ENCODE measurements at regions not wholly inside any gene's neighbourhood (a gene's known extent, or its start where the extent isn't known, plus 50 kb on each side); places are given as distances from the start of the nearest gene placed in this dataset.
"Not testable (repeated sequence)": the region's sequence is repeated elsewhere in the genome, so short reads cannot be mapped to it uniquely, and the experiment has no call there.

DNA sequence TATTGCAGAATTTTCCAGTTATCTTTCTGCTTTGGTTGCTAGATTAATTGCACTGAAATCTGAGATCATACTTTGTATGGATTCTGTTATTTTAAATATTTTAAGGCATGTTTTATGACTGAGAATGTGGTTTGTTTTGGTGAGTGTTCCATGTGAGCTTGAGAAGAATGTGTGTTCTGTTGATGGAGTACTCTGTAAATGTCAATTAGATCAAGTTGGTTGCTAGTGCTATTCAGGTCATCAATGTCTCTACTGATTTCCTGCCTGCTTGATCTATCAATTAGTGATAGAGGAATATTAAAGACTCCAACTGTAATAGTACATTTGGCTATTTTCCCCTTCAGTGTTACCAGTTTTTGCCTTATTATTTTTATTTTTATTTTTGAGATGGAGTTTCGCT lies 64.3 kb upstream of the SHANK2 start:
- H3K4me1 ChIP-seq (ENCODE audit: insufficient read depth, low read length, poor library complexity, severe bottlenecking) = no peaks in the 10 kb centered on the region
- CTCF ChIA-PET = no interaction called here
- intact Hi-C loops (cut with micrococcal nuclease; ENCODE audit: unreplicated experiment) = no loop called here
- H3K27ac ChIP-seq (ENCODE audit: low read depth, low read length, poor library complexity, severe bottlenecking) = no peak overlapping the region
- DNase-seq (ENCODE audit: low spot score) = no peak
- TF ChIP-seq EZH2 (IDR thresholded peaks at IDR 0.05; ENCODE audit: borderline replicate concordance, low read depth, low read length, poor library complexity, severe bottlenecking) = no peak
- TF ChIP-seq, protein P1, sequence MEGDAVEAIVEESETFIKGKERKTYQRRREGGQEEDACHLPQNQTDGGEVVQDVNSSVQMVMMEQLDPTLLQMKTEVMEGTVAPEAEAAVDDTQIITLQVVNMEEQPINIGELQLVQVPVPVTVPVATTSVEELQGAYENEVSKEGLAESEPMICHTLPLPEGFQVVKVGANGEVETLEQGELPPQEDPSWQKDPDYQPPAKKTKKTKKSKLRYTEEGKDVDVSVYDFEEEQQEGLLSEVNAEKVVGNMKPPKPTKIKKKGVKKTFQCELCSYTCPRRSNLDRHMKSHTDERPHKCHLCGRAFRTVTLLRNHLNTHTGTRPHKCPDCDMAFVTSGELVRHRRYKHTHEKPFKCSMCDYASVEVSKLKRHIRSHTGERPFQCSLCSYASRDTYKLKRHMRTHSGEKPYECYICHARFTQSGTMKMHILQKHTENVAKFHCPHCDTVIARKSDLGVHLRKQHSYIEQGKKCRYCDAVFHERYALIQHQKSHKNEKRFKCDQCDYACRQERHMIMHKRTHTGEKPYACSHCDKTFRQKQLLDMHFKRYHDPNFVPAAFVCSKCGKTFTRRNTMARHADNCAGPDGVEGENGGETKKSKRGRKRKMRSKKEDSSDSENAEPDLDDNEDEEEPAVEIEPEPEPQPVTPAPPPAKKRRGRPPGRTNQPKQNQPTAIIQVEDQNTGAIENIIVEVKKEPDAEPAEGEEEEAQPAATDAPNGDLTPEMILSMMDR (conservative IDR thresholded peaks at IDR 0.05; ENCODE audit: low read depth, low read length) = no peak
- no TSS peak for BruUV-seq (replicated peaks)
- H3K9me3 ChIP-seq (ENCODE audit: low read depth, low read length, poor library complexity, severe bottlenecking) = peaks cover 15% of the 10 kb centered on the region
- peaks cover 6% of the 10 kb centered on the region for H3K27me3 ChIP-seq (replicated peaks; ENCODE audit: insufficient read depth, low read depth, low read length, poor library complexity)
- H3K36me3 ChIP-seq (ENCODE audit: insufficient read depth, low read length, poor library complexity, severe bottlenecking) = no peaks in the 10 kb centered on the region
- POLR2A ChIA-PET (ENCODE audit: low non-redundant PET) = no interaction called here
- H3K4me3 ChIP-seq (ENCODE audit: low read depth, low read length, poor library complexity, severe bottlenecking) = no peak overlapping the region

DNA sequence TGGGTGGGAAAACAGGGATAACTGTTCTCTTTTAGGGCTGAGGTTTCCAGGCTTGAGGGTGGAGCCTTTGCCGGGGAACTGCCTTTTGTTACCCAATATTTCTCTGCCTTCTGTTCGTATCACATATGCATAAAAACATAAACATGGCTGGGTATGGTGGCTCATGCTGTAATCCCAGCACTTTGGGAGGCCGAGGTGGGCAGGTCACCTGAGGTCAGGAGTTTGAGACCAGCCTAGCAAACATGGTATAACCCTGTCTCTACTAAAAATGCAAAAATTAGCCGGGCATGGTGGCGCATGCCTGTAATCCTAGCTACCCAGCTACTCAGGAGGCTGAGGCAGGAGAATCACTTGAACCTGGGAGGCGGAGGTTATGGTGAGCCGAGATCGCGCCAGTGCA lies 60.2 kb upstream of the SHANK2 start:
- CTCF ChIA-PET; intact Hi-C loops (cut with micrococcal nuclease; ENCODE audit: unreplicated experiment); H3K4me3 ChIP-seq (ENCODE audit: low read depth, low read length, poor library complexity, severe bottlenecking); POLR2A ChIA-PET (ENCODE audit: low non-redundant PET); BruUV-seq (replicated peaks); H3K27me3 ChIP-seq (replicated peaks; ENCODE audit: insufficient read depth, low read depth, low read length, poor library complexity); H3K36me3 ChIP-seq (ENCODE audit: insufficient read depth, low read length, poor library complexity, severe bottlenecking); H3K27ac ChIP-seq (ENCODE audit: low read depth, low read length, poor library complexity, severe bottlenecking); H3K4me1 ChIP-seq (ENCODE audit: insufficient read depth, low read length, poor library complexity, severe bottlenecking); DNase-seq (ENCODE audit: low spot score): not testable (repeated sequence)
- peaks cover 15% of the 10 kb centered on the region for H3K9me3 ChIP-seq (ENCODE audit: low read depth, low read length, poor library complexity, severe bottlenecking)

DNA sequence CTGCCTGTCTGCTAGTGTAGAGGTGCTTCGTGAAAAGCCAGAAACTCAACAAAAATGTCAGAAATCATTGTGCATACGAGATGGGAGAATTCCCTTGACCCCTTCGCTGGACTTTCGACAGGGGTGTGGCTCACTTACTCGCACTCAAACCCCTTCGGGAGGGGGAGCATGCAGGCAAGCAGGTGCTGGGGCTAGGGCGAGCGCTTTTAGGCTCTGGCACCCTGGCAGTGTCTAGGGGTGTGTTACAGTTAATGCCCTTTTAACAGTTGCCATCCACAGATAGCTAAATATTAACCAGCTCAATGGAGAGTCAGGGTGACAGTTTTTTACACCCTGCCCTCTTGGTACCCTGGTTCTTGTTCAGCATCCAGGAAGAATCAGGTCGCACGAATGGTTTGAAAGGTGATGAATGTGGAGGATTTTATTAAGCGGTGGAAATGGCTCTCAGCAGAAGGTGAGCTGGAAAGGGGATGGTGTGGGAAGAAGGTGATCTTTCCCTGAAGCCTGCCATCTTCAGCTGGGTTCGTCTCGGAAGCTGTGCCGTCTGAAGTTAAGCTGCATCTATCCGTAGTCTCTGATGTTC lies 59.6 kb upstream of the SHANK2 start:
- BruUV-seq (replicated peaks) = no TSS peak
- TF ChIP-seq, protein P1 (conservative IDR thresholded peaks at IDR 0.05; ENCODE audit: low read depth, low read length) = no peak
- no peak for TF ChIP-seq EZH2 (IDR thresholded peaks at IDR 0.05; ENCODE audit: borderline replicate concordance, low read depth, low read length, poor library complexity, severe bottlenecking)
- intact Hi-C loops (cut with micrococcal nuclease; ENCODE audit: unreplicated experiment) = no loop called here
- no peak overlapping the region for H3K27ac ChIP-seq (ENCODE audit: low read depth, low read length, poor library complexity, severe bottlenecking)
- H3K27me3 ChIP-seq (replicated peaks; ENCODE audit: insufficient read depth, low read depth, low read length, poor library complexity) = peaks cover 6% of the 10 kb centered on the region
- peaks cover 10% of the 10 kb centered on the region for H3K9me3 ChIP-seq (ENCODE audit: low read depth, low read length, poor library complexity, severe bottlenecking)
- H3K4me3 ChIP-seq (ENCODE audit: low read depth, low read length, poor library complexity, severe bottlenecking) = no peak overlapping the region
- ChIA-PET POLR2A (ENCODE audit: low non-redundant PET) (no interaction called here), CTCF (no interaction called here)
- no peak for DNase-seq (ENCODE audit: low spot score)
- H3K36me3 ChIP-seq (ENCODE audit: insufficient read depth, low read length, poor library complexity, severe bottlenecking) = no peaks in the 10 kb centered on the region
- no peaks in the 10 kb centered on the region for H3K4me1 ChIP-seq (ENCODE audit: insufficient read depth, low read length, poor library complexity, severe bottlenecking)

DNA sequence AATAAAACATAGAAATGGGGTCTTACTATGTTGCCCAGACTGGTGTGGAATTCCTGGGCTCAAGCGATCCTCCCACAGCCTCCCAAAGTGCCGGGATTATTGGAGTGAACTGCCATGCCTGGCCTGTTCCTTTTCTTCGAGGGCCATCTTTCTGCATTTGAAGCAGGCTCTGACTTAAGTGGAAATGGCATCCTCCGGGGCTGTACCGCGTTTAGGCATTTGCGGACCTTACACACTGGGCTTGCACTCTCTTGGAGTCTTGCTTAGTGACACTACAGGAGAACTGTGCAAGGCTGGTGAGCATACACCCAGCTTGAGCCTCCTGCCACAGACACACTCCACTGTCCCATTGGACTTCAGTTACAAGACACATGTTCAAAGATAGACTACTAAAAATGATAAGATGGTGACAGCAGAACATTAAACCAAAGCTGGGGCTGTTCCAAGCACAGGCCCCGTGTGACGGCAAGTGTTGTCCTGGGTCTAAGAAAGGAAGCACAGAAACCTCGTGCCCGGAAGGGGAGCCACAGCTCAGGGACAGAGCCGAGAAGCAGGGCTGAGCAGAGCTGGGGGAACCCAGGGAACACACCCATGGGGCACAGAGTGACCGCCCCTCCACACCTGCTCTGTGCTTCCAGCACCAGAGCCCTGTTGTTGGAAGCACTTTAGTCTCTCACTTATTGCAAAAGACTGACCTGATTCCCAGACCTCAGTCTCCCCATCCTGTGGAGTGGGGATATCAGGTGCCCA lies 59.0 kb upstream of the SHANK2 start:
- BruUV-seq (replicated peaks) = no TSS peak
- ChIA-PET POLR2A (ENCODE audit: low non-redundant PET) (no interaction called here), CTCF (no interaction called here)

More for the DNA sequence above, 59.0 kb upstream of the SHANK2 start:
- intact Hi-C loops (cut with micrococcal nuclease; ENCODE audit: unreplicated experiment) = no loop called here
- Histone ChIP-seq H3K27ac (ENCODE audit: low read depth, low read length, poor library complexity, severe bottlenecking) (no peak overlapping the region), H3K4me3 (ENCODE audit: low read depth, low read length, poor library complexity, severe bottlenecking) (no peak overlapping the region), H3K27me3 (replicated peaks; ENCODE audit: insufficient read depth, low read depth, low read length, poor library complexity) (peaks cover 6% of the 10 kb centered on the region), H3K36me3 (ENCODE audit: insufficient read depth, low read length, poor library complexity, severe bottlenecking) (no peaks in the 10 kb centered on the region), H3K9me3 (ENCODE audit: low read depth, low read length, poor library complexity, severe bottlenecking) (peaks cover 3% of the 10 kb centered on the region), H3K4me1 (ENCODE audit: insufficient read depth, low read length, poor library complexity, severe bottlenecking) (no peaks in the 10 kb centered on the region)
- TF ChIP-seq, protein P1 (conservative IDR thresholded peaks at IDR 0.05; ENCODE audit: low read depth, low read length) = no peak
- TF ChIP-seq EZH2 (IDR thresholded peaks at IDR 0.05; ENCODE audit: borderline replicate concordance, low read depth, low read length, poor library complexity, severe bottlenecking) = no peak
- DNase-seq (ENCODE audit: low spot score) = no peak

Measured in A673 (cell line).